ENCODE measurements at regions not wholly inside any gene's neighbourhood (a gene's known extent, or its start where the extent isn't known, plus 50 kb on each side); places are given as distances from the start of the nearest gene placed in this dataset.

DNA sequence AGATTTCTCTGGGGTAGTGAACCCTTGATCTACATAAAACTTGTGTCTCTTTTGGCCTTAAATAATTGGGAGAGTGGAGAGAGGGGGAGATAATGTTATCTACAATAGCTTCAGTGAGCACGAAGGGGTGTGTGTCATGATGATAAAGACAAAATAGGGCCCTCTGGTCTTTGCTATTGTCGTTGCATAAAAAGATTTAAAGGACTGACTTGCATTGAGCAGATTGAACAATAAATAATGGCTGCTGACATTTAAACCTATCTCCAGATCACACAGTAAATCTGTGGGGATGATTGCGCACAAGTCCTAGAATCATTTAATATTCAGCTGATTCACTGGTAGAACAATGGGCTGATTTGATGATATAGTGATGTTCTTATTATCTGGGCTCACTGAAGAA lies 71.3 kb upstream of the GAP43 start:
- WGBS, 2 donors = 80 to 84% methylated on average over 3 of the region's 3 CpGs
- no peak for DNase-seq
- intact Hi-C loops (cut with DNase I) = no loop called here
- H3K4me3 ChIP-seq (ENCODE audit: low read length in 2 of 2) = no peak overlapping the region
- no peaks in the 10 kb centered on the region for H3K4me1 ChIP-seq (ENCODE audit: control insufficient read depth in 1 of 2, insufficient read depth in 2 of 2, low read length in 2 of 2)
- no peaks in the 10 kb centered on the region for H3K36me3 ChIP-seq (ENCODE audit: control insufficient read depth in 1 of 2, insufficient read depth in 2 of 2, low read length in 1 of 2)
- no peaks in the 10 kb centered on the region for H3K27me3 ChIP-seq (ENCODE audit: control insufficient read depth in 1 of 2, insufficient read depth in 2 of 2, low read length in 1 of 2)
- no peaks in the 10 kb centered on the region for H3K9me3 ChIP-seq (ENCODE audit: control insufficient read depth, low read length)
- H3K27ac ChIP-seq (ENCODE audit: low read depth in 1 of 2, low read length in 2 of 2) = no peak overlapping the region
- no peak for ATAC-seq (ENCODE audit: low FRiP score)

DNA sequence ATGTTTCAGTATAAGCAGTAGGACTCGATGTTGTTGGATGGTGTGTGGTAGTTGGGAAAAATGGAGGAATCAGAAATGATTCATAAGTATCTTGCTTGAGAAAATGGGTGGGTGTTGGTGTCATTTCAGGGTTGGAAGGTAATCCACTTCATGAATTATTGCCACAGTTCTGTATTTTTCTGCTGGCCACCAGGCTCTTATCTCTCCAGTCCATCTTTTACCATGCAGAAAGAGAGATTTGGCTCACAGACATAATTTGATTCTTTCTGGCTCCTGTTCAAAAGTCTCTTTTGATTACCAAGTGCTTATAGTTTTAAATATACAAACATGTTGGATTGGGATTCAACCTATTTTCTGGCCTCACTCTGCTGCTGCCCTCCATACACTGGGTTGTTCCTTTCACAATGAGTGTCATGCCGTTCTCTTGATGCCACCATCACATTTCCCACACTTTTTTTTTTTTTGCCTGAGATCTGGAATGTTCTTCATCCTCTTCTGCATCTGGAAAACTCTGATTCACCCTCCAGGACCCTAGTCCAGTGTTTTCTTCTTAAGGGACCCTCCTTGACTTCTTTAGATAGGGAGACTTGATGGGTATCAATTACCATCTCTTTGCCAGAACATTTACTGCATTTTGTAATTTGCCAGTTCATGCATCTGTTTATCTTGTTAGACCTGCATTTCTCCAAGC lies 69.4 kb upstream of the GAP43 start:
- 90 to 91% methylated on average over 2 of the region's 2 CpGs for WGBS, 2 donors
- no peak for DNase-seq
- H3K27me3 ChIP-seq (ENCODE audit: control insufficient read depth in 1 of 2, insufficient read depth in 2 of 2, low read length in 1 of 2) = no peaks in the 10 kb centered on the region

DNA sequence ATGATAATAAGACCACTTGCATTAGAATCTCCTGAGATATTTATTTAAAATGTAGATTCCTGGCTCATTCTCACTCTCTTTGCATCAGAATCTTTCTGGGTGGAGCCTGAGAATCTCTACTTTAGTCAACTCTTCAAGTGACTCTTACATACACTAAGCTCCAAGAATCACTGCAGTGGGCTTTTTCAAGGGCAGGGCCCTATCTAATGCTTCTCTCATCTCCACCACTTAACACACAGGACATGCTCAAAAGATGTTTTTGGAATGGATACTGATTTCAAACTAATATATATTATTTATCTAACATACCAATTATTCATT lies 68.9 kb upstream of the GAP43 start:
- no peaks in the 10 kb centered on the region for H3K9me3 ChIP-seq (ENCODE audit: control insufficient read depth, low read length)
- no peaks in the 10 kb centered on the region for H3K4me1 ChIP-seq (ENCODE audit: control insufficient read depth in 1 of 2, insufficient read depth in 2 of 2, low read length in 2 of 2)
- H3K27ac ChIP-seq (ENCODE audit: low read depth in 1 of 2, low read length in 2 of 2) = no peak overlapping the region
- H3K27me3 ChIP-seq (ENCODE audit: control insufficient read depth in 1 of 2, insufficient read depth in 2 of 2, low read length in 1 of 2) = no peaks in the 10 kb centered on the region
- ATAC-seq (ENCODE audit: low FRiP score) (no peak), DNase-seq (no peak)
- H3K4me3 ChIP-seq (ENCODE audit: low read length in 2 of 2) = no peak overlapping the region
- intact Hi-C loops (cut with DNase I) = no loop called here
- no peaks in the 10 kb centered on the region for H3K36me3 ChIP-seq (ENCODE audit: control insufficient read depth in 1 of 2, insufficient read depth in 2 of 2, low read length in 1 of 2)

More for the DNA sequence above, 69.4 kb upstream of the GAP43 start:
- no peaks in the 10 kb centered on the region for H3K36me3 ChIP-seq (ENCODE audit: control insufficient read depth in 1 of 2, insufficient read depth in 2 of 2, low read length in 1 of 2)
- H3K4me3 ChIP-seq (ENCODE audit: low read length in 2 of 2) = no peak overlapping the region
- H3K9me3 ChIP-seq (ENCODE audit: control insufficient read depth, low read length) = no peaks in the 10 kb centered on the region
- no peak overlapping the region for H3K27ac ChIP-seq (ENCODE audit: low read depth in 1 of 2, low read length in 2 of 2)
- no peak for ATAC-seq (ENCODE audit: low FRiP score)
- no peaks in the 10 kb centered on the region for H3K4me1 ChIP-seq (ENCODE audit: control insufficient read depth in 1 of 2, insufficient read depth in 2 of 2, low read length in 2 of 2)
- intact Hi-C loops (cut with DNase I) = no loop called here

DNA sequence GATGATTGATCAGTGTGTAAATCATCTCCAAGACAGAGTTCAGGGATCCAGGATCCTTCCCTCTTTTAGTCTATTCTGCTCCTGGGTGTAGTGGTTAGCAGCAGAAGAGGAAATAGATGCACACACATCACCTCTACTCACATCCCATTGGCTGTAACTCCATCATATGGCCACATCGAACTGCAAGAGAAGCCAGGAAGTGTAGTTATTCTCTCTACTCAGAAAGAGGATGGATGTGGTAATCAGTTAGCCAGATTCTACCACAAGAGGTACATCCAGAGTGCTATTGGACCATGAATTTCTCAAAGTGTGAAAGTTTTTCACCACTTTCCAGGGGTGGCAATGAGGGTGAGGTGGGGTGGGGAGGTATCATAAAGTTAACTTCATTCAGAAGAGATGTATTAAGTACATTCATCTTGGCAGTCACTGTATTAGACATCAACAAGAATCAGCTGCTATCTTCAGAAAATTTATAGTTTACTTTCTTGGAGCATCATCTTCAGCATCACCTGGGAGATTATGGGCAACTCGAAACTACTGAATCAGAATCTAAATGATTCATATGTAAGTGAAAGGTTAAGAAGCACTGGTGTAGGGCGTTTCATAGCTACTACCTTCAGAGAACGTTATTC lies 60.6 kb upstream of the GAP43 start:
- intact Hi-C loops (cut with DNase I) = no loop called here

DNA sequence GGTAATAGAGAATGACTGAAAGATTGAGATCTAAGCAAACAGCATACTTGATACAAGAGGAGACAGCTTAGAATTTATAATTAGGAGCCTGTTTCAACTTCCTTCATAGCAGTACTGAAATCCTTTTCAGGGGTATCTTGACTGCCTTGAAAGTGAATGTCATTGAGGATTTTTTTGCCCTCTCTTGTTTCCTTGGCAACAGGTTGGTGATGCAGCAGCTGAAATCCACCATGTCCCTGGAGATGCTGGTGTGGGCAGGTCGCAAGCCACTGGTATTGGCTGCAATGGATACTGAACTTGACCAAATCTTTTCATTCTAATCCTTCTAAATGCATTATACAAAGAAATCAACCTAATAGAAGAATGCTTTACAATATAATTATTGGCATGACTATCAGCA lies 59.3 kb upstream of the GAP43 start:
- Histone ChIP-seq H3K27ac (ENCODE audit: low read depth in 1 of 2, low read length in 2 of 2) (no peak overlapping the region), H3K4me3 (ENCODE audit: low read length in 2 of 2) (no peak overlapping the region), H3K27me3 (ENCODE audit: control insufficient read depth in 1 of 2, insufficient read depth in 2 of 2, low read length in 1 of 2) (no peaks in the 10 kb centered on the region), H3K36me3 (ENCODE audit: control insufficient read depth in 1 of 2, insufficient read depth in 2 of 2, low read length in 1 of 2) (no peaks in the 10 kb centered on the region), H3K4me1 (ENCODE audit: control insufficient read depth in 1 of 2, insufficient read depth in 2 of 2, low read length in 2 of 2) (no peaks in the 10 kb centered on the region), H3K9me3 (ENCODE audit: control insufficient read depth, low read length) (no peaks in the 10 kb centered on the region)
- intact Hi-C loops (cut with DNase I) = no loop called here
- 91 to 96% methylated on average over 1 of the region's 1 CpG for WGBS, 2 donors
- no peak for ATAC-seq (ENCODE audit: low FRiP score)
- DNase-seq = no peak

More for the DNA sequence above, 60.6 kb upstream of the GAP43 start:
- no peaks in the 10 kb centered on the region for H3K4me1 ChIP-seq (ENCODE audit: control insufficient read depth in 1 of 2, insufficient read depth in 2 of 2, low read length in 2 of 2)
- no peaks in the 10 kb centered on the region for H3K27me3 ChIP-seq (ENCODE audit: control insufficient read depth in 1 of 2, insufficient read depth in 2 of 2, low read length in 1 of 2)
- no peak overlapping the region for H3K4me3 ChIP-seq (ENCODE audit: low read length in 2 of 2)
- no peaks in the 10 kb centered on the region for H3K36me3 ChIP-seq (ENCODE audit: control insufficient read depth in 1 of 2, insufficient read depth in 2 of 2, low read length in 1 of 2)
- 83 to 85% methylated on average over 4 of the region's 4 CpGs for WGBS, 2 donors
- no peak overlapping the region for H3K27ac ChIP-seq (ENCODE audit: low read depth in 1 of 2, low read length in 2 of 2)
- ATAC-seq (ENCODE audit: low FRiP score) (no peak), DNase-seq (no peak)
- H3K9me3 ChIP-seq (ENCODE audit: control insufficient read depth, low read length) = no peaks in the 10 kb centered on the region

DNA sequence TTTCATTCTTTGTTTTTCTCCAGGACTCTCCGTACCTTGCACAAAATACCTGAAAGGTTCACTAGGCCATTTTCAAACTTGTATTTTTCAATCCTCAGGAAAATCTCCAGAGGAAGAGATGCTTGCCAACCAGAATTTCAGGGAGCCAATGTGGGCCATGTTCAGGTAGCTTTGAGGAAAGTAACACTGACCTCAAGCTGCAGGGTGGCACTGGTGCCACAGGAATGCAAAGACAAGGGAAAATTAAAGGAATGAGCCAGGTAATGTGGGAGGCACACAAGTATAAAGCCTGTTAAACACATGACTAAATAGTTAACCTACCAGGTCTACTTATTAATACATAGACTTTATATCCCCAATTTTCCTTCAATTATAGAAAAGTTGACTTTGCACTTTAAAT lies 51.9 kb upstream of the GAP43 start:
- Histone ChIP-seq H3K36me3 (ENCODE audit: control insufficient read depth in 1 of 2, insufficient read depth in 2 of 2, low read length in 1 of 2) (no peaks in the 10 kb centered on the region), H3K9me3 (ENCODE audit: control insufficient read depth, low read length) (no peaks in the 10 kb centered on the region), H3K27me3 (ENCODE audit: control insufficient read depth in 1 of 2, insufficient read depth in 2 of 2, low read length in 1 of 2) (no peaks in the 10 kb centered on the region), H3K4me3 (ENCODE audit: low read length in 2 of 2) (no peak overlapping the region), H3K4me1 (ENCODE audit: control insufficient read depth in 1 of 2, insufficient read depth in 2 of 2, low read length in 2 of 2) (no peaks in the 10 kb centered on the region), H3K27ac (ENCODE audit: low read depth in 1 of 2, low read length in 2 of 2) (no peak overlapping the region)
- ATAC-seq (ENCODE audit: low FRiP score) (no peak), DNase-seq (no peak)
- intact Hi-C loops (cut with DNase I) = no loop called here
- 67 to 83% methylated on average over 1 of the region's 1 CpG for WGBS, 2 donors

All from aorta (tissue), 5 donors.